Glomerular endothelial cell (primary cell): ENCODE measurements at regions not wholly inside any gene's neighbourhood (a gene's known extent, or its start where the extent isn't known, plus 50 kb on each side); places are given as distances from the start of the nearest gene placed in this dataset.
"Not testable (repeated sequence)": the region's sequence is repeated elsewhere in the genome, so short reads cannot be mapped to it uniquely, and the experiment has no call there.

ENCODE experiments used
- DNase-seq: peaks from one replicate; pipeline ENCODE4 v3.0.0-alpha.2; 2011; ENCODE audit warnings: low read depth, low spot score; ENCODE audit errors: extremely low read depth

DNA sequence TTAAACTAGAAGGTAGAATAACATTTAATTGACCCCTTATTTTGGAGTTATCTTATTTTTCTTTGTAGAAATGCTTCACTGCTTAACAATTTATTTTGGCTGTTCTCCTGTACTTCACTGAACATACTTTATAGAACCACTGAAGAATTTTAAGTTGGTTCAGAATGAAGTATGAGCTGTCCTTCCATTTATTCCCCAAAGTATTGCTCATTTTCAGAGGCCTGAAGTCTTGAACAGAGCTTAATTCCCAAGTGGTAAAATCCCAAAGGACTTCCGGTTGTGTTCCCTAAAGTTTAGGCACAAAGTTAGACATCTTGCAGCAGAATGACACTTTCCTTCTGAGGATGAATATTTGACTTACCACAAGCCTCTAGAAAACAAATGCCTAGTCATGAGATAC is 233.3 kb downstream of the TINAG start:
- DNase-seq = no peak

- no peak for DNase-seq
Measured at GRCh38 chr6:54559136-54559535, 250.9 kb downstream of the TINAG start.

GRCh38 chr6:54564188-54564587 is 255.9 kb downstream of the TINAG start:
- DNase-seq = not testable (repeated sequence)

DNA sequence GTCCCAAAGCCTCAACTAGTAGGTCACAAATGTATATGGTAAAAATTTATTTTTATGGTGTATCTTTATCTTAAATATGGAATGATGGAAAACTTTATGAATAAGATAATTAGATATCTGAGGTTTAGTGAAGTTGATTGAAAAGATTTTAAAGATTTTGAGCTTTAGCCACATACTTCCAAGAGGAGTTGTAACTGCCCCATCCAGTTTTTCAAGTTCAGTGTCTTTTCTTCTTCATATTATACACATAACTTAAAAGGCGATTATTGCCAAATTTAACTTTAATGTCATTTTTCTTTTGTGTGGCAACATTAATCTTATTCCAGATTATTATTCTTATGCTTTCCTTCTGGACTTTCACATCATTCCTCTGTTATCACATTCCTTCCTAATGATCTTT is 266.4 kb downstream of the TINAG start:
- DNase-seq = no peak

GRCh38 chr6:54578261-54578660 is 268.3 kb upstream of the FAM83B start:
- DNase-seq = no peak

DNA sequence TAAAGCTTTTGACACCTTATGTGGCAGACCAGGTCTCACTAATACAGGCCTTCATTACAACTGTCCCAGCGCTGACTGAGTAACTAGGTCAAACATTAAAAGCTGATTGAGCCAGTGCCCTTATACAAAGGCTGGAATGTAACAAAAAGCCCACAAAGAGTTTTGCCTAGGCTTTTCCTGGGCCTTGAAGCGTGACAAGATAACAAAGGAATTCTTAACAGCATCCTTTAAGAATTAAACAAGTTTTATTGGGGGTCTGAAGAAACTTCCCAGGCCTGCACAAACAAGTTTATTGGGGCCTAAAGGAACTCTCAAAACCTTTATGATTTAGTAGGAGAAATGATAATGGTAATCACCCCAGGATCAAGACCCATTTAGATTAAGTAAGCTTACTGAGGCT is 267.6 kb upstream of the FAM83B start:
- DNase-seq = no peak

- DNase-seq = peak; percentile 3
Measured at GRCh38 chr6:54586251-54586650, 260.3 kb upstream of the FAM83B start.

- DNase-seq = no peak
Measured at GRCh38 chr6:54587277-54587676, 259.3 kb upstream of the FAM83B start.

- DNase-seq = no peak
Measured at GRCh38 chr6:54588176-54588575, 258.4 kb upstream of the FAM83B start.

DNA sequence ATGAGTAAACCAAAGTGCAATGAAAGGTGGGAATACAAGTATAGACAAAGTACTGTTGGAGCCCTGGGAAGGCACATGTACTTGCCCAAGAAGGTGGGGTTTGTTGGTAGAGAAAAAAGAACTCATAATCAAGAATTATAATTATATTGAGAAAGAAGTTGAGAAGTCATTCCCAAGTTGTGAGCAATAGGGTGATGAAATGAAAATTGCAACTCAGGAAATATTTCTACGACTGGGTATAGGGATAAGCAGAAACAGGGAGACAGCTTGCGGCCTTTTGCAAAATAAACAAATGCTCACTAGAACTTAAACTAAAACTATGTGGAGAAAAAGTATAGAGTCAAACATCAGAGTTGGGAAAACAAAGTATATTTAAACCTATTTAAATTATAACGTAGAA is 250.7 kb upstream of the FAM83B start:
- DNase-seq = no peak

DNA sequence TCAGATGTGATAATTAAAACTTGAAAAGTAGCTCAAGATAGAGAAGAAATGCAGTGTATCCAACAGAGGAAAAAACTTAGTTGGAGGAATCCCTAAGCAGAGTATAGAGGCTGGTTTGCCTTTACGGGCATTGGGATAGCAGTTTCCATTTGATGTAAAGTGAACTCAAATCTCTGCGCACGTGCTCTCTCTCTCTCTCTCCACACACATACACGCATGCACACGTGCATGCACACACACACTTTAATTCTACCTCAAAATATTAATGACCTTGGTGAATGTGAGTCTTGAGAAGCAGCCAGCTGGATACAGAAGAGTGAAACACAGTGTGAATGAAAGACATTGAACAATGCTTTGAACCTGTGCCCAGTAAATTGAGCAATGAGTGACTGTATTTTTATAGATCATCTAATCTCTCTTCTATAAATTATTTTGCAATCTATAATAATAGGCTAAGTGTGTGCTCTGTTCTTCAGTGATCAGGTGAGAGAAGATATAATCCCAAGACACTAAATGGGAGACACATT is 247.7 kb upstream of the FAM83B start:
- no peak for DNase-seq

DNA sequence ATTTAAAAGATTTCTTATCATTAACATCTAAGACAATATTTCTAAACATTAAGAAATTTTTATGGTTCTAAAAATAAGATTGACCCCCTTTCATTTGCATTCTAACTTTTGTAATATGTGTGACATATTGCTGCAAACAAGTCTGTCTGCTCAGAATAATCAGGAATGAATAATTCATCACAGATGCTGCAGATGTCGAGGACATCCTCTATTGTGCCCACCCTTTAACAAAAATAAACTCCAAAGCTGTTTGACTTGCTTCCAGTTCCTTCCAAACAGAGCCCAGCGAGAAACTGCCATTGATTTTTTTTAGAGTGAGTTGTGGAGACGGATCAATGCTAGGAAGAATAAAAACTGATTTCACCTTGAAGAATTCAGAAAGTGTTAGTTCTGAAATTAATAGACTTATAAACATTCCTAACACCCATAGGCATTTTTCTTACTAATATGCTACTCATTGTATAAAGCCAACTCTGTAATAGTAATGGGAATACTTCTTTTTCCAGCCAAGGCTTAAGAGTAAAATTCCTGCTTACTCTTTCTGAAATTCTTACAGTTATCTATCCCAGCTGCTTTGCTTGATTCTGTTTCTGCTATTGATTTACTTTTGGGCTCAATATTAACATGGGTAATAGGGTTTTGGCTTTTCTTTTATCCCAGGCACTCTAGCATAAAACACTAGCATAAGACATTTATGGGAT is 244.8 kb upstream of the FAM83B start:
- no peak for DNase-seq

GRCh38 chr6:54602591-54602990 is 244.0 kb upstream of the FAM83B start:
- DNase-seq = no peak

DNA sequence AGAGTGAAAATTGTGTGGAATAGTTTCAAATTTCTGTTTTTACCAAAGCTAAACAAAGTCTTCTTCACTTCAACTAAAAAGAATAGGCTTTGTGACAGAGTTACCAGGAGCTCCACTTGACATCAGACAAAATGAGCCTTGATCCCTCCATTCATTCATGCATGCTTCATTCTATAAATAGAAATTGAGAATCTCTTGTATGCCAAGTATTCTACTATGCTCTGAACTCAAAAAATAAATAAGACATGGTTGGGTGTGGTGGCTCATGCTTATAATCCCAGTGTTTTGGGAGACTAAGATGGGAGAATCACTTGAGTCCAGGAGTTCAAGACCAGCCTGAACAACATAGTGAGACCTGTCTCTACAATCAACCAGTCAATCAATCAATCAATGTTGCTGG is 236.6 kb upstream of the FAM83B start:
- no peak for DNase-seq

DNA sequence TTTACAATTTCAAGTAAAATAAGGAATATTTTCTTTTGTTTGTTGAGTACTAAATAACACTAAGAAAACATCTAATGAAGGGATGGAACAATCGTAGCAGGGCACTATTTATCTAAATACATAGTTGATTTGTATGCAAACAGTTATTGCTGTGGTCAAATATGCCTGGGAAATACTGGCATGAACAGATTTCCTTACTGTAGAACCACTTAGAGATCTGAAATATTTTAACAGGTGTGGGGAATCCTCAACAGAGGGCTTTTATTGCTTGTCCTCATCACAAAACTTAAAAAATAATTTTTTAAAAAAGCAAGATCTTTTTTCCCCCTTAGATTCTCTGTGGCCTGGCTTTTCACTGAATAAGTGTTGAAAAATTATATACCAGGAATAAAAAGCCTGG is 233.0 kb upstream of the FAM83B start:
- DNase-seq = no peak

GRCh38 chr6:54614499-54615195 is 231.9 kb upstream of the FAM83B start:
- DNase-seq = no peak

DNA sequence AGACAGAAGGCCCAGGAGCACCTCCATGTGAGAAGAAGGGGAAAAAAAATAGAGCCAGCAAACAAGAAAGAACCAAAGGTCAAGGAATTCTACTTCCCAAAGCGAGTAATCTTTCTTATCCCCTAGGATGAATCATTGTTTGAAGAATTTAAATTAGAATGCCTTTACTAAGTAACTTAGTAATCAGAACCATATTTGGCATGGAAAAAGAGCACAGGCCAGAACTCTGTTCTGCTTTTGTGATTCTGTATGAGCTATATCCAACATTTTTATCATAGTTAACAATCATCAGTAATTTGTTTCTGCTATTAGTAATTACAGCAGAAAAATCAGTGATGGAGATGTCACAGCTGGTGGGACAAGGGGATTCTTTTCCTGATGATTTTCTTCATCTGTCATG is 228.8 kb upstream of the FAM83B start:
- peak; percentile 25 for DNase-seq

DNA sequence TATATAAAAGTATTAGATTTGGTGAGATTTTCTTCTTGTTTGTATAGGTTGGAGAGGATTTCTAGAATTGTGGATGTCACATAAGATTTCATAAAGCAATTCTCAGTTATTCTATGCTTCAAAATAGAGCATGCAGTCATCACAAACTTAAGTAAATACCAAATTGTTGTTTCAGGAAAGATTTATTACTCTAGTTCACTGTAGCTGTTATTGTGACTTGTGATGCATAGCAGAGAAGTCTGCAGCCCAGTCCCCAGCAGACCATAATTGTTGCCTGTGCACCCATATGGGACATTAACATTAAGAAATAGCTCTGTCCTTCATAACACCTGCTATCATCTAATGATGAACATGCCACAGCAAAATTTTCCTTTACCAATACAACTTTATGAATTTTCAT is 228.0 kb upstream of the FAM83B start:
- DNase-seq = no peak

DNA sequence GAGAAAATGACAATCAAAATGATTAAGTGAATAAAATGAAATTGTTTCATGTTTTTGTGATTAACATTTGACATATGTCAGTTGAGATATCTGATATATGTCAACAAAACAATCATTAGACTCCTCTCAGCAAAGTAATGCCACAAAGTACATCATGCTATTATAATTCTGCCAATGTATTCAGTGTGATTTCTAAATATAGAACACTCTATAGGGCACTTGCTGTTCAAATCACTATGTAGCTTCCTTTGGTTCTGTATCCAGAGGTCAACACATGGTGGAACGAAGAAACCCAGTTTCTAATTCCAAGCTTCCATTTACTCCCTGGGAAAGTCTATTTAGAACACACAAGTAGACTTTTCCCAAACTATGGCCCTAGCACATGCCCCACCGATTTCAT is 227.5 kb upstream of the FAM83B start:
- no peak for DNase-seq

DNA sequence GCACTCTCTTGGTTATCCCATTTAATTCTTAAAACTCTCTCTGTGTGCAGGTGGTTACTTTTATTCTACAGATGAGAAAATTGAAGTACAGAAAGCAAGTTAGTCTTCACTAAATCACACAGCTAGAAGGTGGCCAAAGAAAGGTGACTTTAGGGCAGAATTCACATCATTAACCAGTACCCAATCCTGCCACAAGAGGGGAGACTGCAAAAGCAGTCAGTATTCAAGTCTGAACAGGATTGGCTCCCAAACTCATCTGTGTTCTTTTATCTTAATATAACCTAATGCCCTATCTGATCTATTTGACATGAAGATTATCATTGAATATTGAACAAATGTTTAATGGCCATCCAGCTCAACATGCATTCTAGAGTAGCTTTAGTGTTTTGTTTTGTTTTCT is 225.3 kb upstream of the FAM83B start:
- DNase-seq = no peak

DNA sequence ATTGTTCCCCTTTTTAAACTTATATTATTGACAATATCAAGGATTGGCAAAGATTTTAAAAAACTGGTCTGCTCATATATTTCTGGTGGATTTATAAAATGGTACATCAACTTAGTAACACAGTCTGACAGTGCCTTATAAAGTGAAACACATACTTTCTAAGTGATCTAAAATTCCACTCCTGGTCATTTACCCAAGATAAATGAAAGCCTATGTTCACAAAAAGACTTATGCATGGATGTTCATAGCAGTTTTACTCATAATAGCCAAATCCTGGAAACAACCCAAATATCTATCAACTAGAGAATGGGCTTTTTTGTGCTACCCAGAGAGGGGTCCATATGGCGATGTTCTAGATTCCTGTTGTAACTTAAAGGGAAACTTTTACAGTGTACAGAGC is 222.4 kb upstream of the FAM83B start:
- no peak for DNase-seq

DNA sequence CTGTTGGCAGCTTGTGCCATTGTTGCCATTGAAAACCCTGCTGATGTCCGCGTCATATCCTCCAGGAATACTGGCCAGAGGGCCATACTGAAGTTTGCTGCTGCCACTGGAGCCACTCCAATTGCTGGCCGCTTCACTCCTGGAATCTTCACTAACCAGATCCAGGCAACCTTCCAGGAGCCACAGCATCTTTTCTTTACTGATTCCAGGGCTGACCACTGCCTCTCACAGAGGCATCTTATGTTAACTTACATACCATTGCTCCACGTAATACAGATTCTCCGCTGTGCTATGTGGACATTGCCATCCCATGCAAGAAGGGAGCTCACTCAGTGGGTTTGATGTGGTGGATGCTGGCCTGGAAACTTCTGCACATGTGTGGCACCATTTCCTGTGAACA is 221.8 kb upstream of the FAM83B start:
- no peak for DNase-seq
